ENCODE measurements at regions not wholly inside any gene's neighbourhood (a gene's known extent, or its start where the extent isn't known, plus 50 kb on each side); places are given as distances from the start of the nearest gene placed in this dataset.

DNA sequence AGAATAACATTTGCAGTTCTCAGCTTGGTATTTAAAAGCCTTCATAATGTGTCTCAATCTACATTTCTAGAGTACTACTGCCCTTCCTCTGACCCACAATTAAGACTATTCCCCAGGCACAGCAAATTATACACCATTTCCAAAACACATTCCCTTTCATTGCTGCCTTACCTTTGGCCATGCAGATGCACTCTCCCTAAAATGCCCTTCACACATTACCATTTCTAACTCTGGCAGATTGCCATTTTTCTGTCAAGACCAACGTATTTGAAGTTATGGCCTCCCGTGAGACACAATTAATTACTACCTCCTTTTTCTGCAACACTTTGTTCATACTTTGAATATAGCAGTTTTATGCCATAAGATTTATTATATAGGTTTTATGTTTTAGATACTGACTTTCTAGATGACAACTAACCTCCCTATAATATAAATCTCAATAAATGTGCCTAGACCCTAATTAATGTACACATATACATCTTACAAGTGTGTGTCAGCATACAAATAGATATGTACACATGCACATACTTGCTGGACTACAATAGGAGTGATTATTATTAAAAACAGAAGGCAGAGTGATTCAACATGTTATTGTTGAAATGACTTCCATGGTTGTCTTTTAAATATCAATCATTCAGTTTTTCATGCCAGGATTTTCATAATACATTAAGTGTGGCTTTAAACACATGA is 2902.5 kb downstream of the PCDH9 start:
- in situ Hi-C loops (cut with MboI; ENCODE audit: low pct_unique_long_range_greater_than_20kb, low sequenced_read_pairs, unreplicated experiment): no loop called here
- TF ChIP-seq, protein P1, sequence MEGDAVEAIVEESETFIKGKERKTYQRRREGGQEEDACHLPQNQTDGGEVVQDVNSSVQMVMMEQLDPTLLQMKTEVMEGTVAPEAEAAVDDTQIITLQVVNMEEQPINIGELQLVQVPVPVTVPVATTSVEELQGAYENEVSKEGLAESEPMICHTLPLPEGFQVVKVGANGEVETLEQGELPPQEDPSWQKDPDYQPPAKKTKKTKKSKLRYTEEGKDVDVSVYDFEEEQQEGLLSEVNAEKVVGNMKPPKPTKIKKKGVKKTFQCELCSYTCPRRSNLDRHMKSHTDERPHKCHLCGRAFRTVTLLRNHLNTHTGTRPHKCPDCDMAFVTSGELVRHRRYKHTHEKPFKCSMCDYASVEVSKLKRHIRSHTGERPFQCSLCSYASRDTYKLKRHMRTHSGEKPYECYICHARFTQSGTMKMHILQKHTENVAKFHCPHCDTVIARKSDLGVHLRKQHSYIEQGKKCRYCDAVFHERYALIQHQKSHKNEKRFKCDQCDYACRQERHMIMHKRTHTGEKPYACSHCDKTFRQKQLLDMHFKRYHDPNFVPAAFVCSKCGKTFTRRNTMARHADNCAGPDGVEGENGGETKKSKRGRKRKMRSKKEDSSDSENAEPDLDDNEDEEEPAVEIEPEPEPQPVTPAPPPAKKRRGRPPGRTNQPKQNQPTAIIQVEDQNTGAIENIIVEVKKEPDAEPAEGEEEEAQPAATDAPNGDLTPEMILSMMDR (IDR thresholded peaks at IDR 0.05; ENCODE audit: extremely low read depth, insufficient read depth, missing control alignments): no peak
- no peak for DNase-seq (ENCODE audit: low spot score)

DNA sequence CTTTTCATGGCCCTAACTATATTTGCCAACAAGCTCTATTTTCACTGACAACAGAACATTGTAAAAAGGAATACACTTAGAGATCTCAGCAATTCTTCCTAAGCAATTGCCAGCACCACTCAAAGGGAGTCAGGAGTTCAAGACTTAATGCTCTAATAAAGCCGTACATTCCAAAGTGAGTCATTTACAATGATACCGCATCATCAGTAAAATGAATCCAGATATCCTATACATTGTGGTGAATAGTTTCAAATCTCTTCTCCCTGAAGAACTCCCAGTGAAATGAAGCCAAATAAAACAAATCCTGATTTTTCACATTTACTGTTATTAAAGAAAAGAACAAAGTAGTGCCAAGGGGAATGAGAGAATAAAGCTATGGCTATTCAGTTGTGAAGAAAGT is 2898.7 kb upstream of the PCDH20 start:
- in situ Hi-C loops (cut with MboI; ENCODE audit: low pct_unique_long_range_greater_than_20kb, low sequenced_read_pairs, unreplicated experiment): no loop called here
- DNase-seq (ENCODE audit: low spot score): no peak
- TF ChIP-seq, protein P1 (IDR thresholded peaks at IDR 0.05; ENCODE audit: extremely low read depth, insufficient read depth, missing control alignments): no peak

DNA sequence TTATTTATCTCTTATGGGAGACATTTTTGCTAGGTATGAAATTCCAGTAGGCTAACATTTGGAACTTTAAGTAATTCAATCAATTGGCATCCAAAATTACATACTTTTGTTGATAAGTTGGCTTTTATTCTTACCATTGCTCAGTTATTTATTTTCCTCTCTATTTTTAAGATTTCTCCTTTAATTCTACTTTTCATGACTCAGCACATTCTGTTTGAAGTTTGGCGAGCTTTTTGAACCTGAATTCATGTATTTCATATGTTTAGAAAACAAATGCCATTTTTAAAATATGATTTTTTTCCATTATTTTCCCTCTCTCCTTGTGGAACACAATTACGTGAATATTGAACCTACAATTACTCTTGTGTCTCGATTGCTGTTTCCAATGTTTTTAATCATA is 2896.3 kb upstream of the PCDH20 start:
- DNase-seq (ENCODE audit: low spot score): no peak
- in situ Hi-C loops (cut with MboI; ENCODE audit: low pct_unique_long_range_greater_than_20kb, low sequenced_read_pairs, unreplicated experiment): no loop called here
- TF ChIP-seq, protein P1 (IDR thresholded peaks at IDR 0.05; ENCODE audit: extremely low read depth, insufficient read depth, missing control alignments): no peak

DNA sequence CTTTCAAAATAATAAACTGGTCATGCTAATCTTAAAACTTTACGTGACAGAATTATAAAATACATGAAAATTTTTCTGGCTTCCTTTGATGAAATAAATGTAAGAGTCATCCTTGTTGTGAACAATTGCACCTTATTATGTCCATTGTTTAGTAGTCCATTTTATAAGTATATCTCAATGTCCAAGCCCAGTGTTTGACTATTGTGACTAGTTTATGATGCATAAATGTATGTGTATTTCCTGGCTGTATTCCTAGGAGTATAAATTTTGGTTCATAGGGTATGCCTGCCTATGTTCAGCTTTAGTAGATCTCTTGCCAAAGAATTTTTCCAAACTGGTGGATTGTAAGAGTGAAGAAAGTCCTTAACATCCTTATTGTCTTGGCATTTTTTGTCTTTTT is 2895.5 kb upstream of the PCDH20 start:
- no peak for DNase-seq (ENCODE audit: low spot score)
- TF ChIP-seq, protein P1 (IDR thresholded peaks at IDR 0.05; ENCODE audit: extremely low read depth, insufficient read depth, missing control alignments): no peak
- in situ Hi-C loops (cut with MboI; ENCODE audit: low pct_unique_long_range_greater_than_20kb, low sequenced_read_pairs, unreplicated experiment): no loop called here

DNA sequence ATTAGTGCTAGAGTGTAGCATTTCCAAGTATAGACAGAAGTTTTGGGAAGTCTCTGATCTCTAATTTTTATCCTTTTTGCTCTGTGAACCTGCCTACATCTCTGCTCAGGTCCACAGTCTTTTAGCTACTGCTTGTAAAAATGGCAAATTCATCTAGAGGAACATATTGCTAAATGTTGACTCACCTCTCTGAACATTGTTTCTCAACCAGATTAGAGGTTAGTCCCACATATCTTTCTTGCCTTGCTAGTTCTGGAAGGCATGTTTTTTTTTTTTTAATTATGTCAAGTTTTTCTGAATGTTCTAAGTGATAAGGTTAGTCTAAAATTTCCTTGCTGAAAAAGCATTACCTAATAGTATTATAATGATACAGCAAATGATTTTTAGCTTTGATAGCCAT is 2889.6 kb upstream of the PCDH20 start:
- no peak for DNase-seq (ENCODE audit: low spot score)

DNA sequence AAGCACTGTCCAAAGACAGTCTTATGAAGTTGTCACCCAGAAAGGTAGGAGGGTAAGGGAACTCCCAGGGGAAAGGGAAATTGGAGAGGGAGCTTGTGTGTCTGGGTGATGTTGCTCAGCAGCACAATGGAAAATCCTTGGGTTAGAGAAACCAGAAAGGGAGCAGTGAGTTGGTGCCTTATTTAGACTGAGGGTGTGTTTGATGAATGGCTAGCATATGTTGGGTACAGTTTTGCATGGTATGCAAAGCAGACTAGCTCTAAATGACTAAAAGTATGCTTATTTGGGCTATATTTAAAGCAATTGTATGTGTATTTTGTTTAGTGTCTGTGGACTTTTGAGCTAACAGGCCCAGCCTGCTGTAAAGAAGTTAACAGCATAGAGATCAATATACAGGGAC is 2884.6 kb upstream of the PCDH20 start:
- in situ Hi-C loops (cut with MboI; ENCODE audit: low pct_unique_long_range_greater_than_20kb, low sequenced_read_pairs, unreplicated experiment): no loop called here
- DNase-seq (ENCODE audit: low spot score): no peak
- TF ChIP-seq, protein P1 (IDR thresholded peaks at IDR 0.05; ENCODE audit: extremely low read depth, insufficient read depth, missing control alignments): no peak

More for the DNA sequence above, 2889.6 kb upstream of the PCDH20 start:
- TF ChIP-seq, protein P1 (IDR thresholded peaks at IDR 0.05; ENCODE audit: extremely low read depth, insufficient read depth, missing control alignments): no peak
- in situ Hi-C loops (cut with MboI; ENCODE audit: low pct_unique_long_range_greater_than_20kb, low sequenced_read_pairs, unreplicated experiment): no loop called here

Measured in GM13977 (cell line).